DND-41 (cell line): ENCODE measurements at regions not wholly inside any gene's neighbourhood (a gene's known extent, or its start where the extent isn't known, plus 50 kb on each side); places are given as distances from the start of the nearest gene placed in this dataset.
"Not testable (repeated sequence)": the region's sequence is repeated elsewhere in the genome, so short reads cannot be mapped to it uniquely, and the experiment has no call there.

Experiments
- ATAC-seq: fragments of 200-7000 bp; cut with Tn5 transposase; 3 replicates; pipeline ENCODE4 v1.9.1; 2021; ENCODE audit warnings: low read depth; ENCODE audit not compliant: insufficient read depth
- DNase-seq: peaks from one replicate; pipeline ENCODE4 v3.0.0-alpha.2; 2020
- H2AFZ ChIP-seq: 2 replicates; pipeline ENCODE4 v1.6.0; 2012; ENCODE audit warnings: low read depth, low read length
- H3K27ac ChIP-seq: 2 replicates; pipeline ENCODE4 v1.5.1; 2012; ENCODE audit warnings: low read length, inconsistent platforms
- H3K27me3 ChIP-seq: fragments of 200-600 bp; sonication (generic); 2 replicates; pipeline ENCODE4 v1.6.0; 2012; ENCODE audit warnings: low read length, mild to moderate bottlenecking, inconsistent platforms; ENCODE audit not compliant: insufficient read depth, poor library complexity
- H3K36me3 ChIP-seq: 2 replicates; pipeline ENCODE4 v1.5.1; 2012; ENCODE audit warnings: low read length, inconsistent platforms; ENCODE audit not compliant: insufficient read depth
- H3K4me1 ChIP-seq: 2 replicates; pipeline ENCODE4 v1.5.1; 2012; ENCODE audit warnings: mild to moderate bottlenecking, low read length; ENCODE audit not compliant: insufficient read depth
- H3K4me2 ChIP-seq: 2 replicates; pipeline ENCODE4 v1.6.0; 2012; ENCODE audit warnings: mild to moderate bottlenecking, moderate library complexity, low read length, inconsistent platforms; ENCODE audit not compliant: insufficient read depth
- H3K4me3 ChIP-seq, 2 experiments: fragments of 200-600 bp in 1 of 2; shearing (Covaris generic) in 1 of 2; 2 replicates each; pipeline ENCODE4 v1.5.1; 2012 to 2016; ENCODE audit warnings: inconsistent platforms in 2 of 2, low read length in 2 of 2, mild to moderate bottlenecking in 2 of 2, low read depth in 1 of 2, moderate library complexity in 1 of 2
- H3K79me2 ChIP-seq: 2 replicates; pipeline ENCODE4 v1.6.0; 2012; ENCODE audit warnings: low read length, inconsistent platforms; ENCODE audit not compliant: insufficient read depth
- H3K9ac ChIP-seq: 2 replicates; pipeline ENCODE4 v1.6.0; 2012; ENCODE audit warnings: low read depth, mild to moderate bottlenecking, inconsistent platforms, low read length, moderate library complexity
- H3K9me3 ChIP-seq: 2 replicates; pipeline ENCODE4 v1.5.1; 2012; ENCODE audit warnings: low read length, moderate library complexity, mild to moderate bottlenecking, inconsistent platforms; ENCODE audit not compliant: insufficient read depth, severe bottlenecking
- H4K20me1 ChIP-seq: 2 replicates; pipeline ENCODE4 v1.6.0; 2012; ENCODE audit warnings: low read length; ENCODE audit not compliant: insufficient read depth
- CTCF ChIP-seq: IDR thresholded peaks from 2 replicates; pipeline ENCODE4 v1.5.1; 2012; ENCODE audit warnings: borderline replicate concordance, low read length, moderate library complexity, mild to moderate bottlenecking; ENCODE audit not compliant: poor library complexity, severe bottlenecking; ENCODE audit errors: extremely low read depth
- EZH2 ChIP-seq: IDR thresholded peaks from 3 replicates; pipeline ENCODE4 v1.6.1; 2012; ENCODE audit warnings: borderline replicate concordance, low read depth, mild to moderate bottlenecking, moderate library complexity, low read length, inconsistent platforms; ENCODE audit not compliant: severe bottlenecking

- Histone ChIP-seq H4K20me1 (no peaks in the 10 kb centered on the region), H3K4me2 (no peak overlapping the region), H3K4me3 (no peak overlapping the region), H3K27me3 (no peaks in the 10 kb centered on the region), H3K4me1 (no peaks in the 10 kb centered on the region), H3K9ac (no peak overlapping the region), H2AFZ (no peak overlapping the region), H3K36me3 (no peaks in the 10 kb centered on the region), H3K9me3 (no peaks in the 10 kb centered on the region), H3K79me2 (no peaks in the 10 kb centered on the region), H3K27ac (no peak overlapping the region)
- ATAC-seq: no peak
- no peak for DNase-seq
- TF ChIP-seq EZH2: no peak
- TF ChIP-seq CTCF: no peak
These were observed 156.4 kb downstream of the NEDD1 start for GRCh38 chr12:97063292-97063935.

- Histone ChIP-seq H3K9ac (no peak overlapping the region), H3K27ac (no peak overlapping the region), H3K27me3 (no peaks in the 10 kb centered on the region), H4K20me1 (no peaks in the 10 kb centered on the region), H3K36me3 (no peaks in the 10 kb centered on the region), H3K79me2 (no peaks in the 10 kb centered on the region), H3K9me3 (no peaks in the 10 kb centered on the region), H3K4me2 (no peak overlapping the region), H3K4me3 (no peak overlapping the region), H3K4me1 (no peaks in the 10 kb centered on the region), H2AFZ (no peak overlapping the region)
- ATAC-seq: no peak
- TF ChIP-seq EZH2 (no peak), CTCF (no peak)
- no peak for DNase-seq
These were observed 168.3 kb downstream of the NEDD1 start for GRCh38 chr12:97075161-97075933.

- H3K27ac ChIP-seq: no peak overlapping the region
- no peaks in the 10 kb centered on the region for H3K36me3 ChIP-seq
- H4K20me1 ChIP-seq: no peaks in the 10 kb centered on the region
- H3K4me3 ChIP-seq: no peak overlapping the region
- no peak for ATAC-seq
- DNase-seq: no peak
- H3K9ac ChIP-seq: no peak overlapping the region
- no peaks in the 10 kb centered on the region for H3K4me1 ChIP-seq
- no peaks in the 10 kb centered on the region for H3K79me2 ChIP-seq
- no peak overlapping the region for H2AFZ ChIP-seq
- H3K27me3 ChIP-seq: no peaks in the 10 kb centered on the region
- no peak for TF ChIP-seq EZH2
- no peak for TF ChIP-seq CTCF
- H3K4me2 ChIP-seq: no peak overlapping the region
- H3K9me3 ChIP-seq: no peaks in the 10 kb centered on the region
These were observed 169.0 kb downstream of the NEDD1 start for GRCh38 chr12:97075934-97076630.

- H3K27ac ChIP-seq, H3K79me2 ChIP-seq, DNase-seq, H4K20me1 ChIP-seq, H3K4me3 ChIP-seq, H3K9ac ChIP-seq, ATAC-seq, H2AFZ ChIP-seq, H3K4me1 ChIP-seq, H3K4me2 ChIP-seq, H3K27me3 ChIP-seq, H3K9me3 ChIP-seq, H3K36me3 ChIP-seq: not testable (repeated sequence)
These were observed 169.9 kb downstream of the NEDD1 start for GRCh38 chr12:97076912-97077311.
